Testis (tissue), 2 donors: ENCODE measurements at regions not wholly inside any gene's neighbourhood (a gene's known extent, or its start where the extent isn't known, plus 50 kb on each side); places are given as distances from the start of the nearest gene placed in this dataset.

Source experiments
- DNase-seq: peaks from one replicate; pipeline ENCODE4 v3.0.0-alpha.2; 2019
- H3K27ac ChIP-seq, 2 donors: fragments of 200-600 bp; sonication (generic); one replicate each; pipeline ENCODE4 v1.5.1; 2019
- H3K27me3 ChIP-seq: fragments of 200-600 bp; sonication (generic); one replicate; pipeline ENCODE4 v1.5.1; 2019
- H3K36me3 ChIP-seq: fragments of 200-600 bp; sonication (generic); one replicate; pipeline ENCODE4 v1.5.1; 2017; ENCODE audit warnings: low read depth; ENCODE audit errors: missing control alignments
- H3K4me1 ChIP-seq: fragments of 200-600 bp; sonication (generic); one replicate; pipeline ENCODE4 v1.5.1; 2019
- H3K4me3 ChIP-seq, 2 donors: fragments of 200-600 bp; sonication (generic); one replicate each; pipeline ENCODE4 v1.5.1; 2017 to 2019
- H3K9me3 ChIP-seq: fragments of 200-600 bp; sonication (generic); one replicate; pipeline ENCODE4 v1.5.1; 2017
- CTCF ChIP-seq, 3 experiments: fragments of 450-650 bp in 2 of 3; fragments of 200-600 bp in 1 of 3; sonication (generic) in 1 of 3; IDR thresholded peaks; one replicate each; pipeline ENCODE4 v1.5.1; 2016 to 2019; ENCODE audit warnings: antibody characterized with exemption in 3 of 3, mild to moderate bottlenecking in 2 of 3, moderate library complexity in 1 of 3
- POLR2A ChIP-seq: fragments of 450-650 bp; IDR thresholded peaks from one replicate; pipeline ENCODE4 v1.6.1; 2017; ENCODE audit warnings: antibody characterized with exemption, mild to moderate bottlenecking, moderate library complexity
- WGBS, 2 donors: methylation state at CpG; one replicate each; pipeline ENCODE4 v1.1.5; 2018; 5-methylcytosine and 5-hydroxymethylcytosine counted together
- intact Hi-C: fragments of 100-400 bp; cut with DNase I; formaldehyde crosslinking; loops from one replicate; pipeline ENCODE4 v1.15.1; 2023; ENCODE audit warnings: low total_unique reads

GRCh38 chr12:58463051-58463450, 457.3 kb downstream of the LRIG3 start:
- intact Hi-C loops = no loop called here

GRCh38 chr12:58465418-58465817, 454.9 kb downstream of the LRIG3 start:
- H3K4me3 ChIP-seq = no peak overlapping the region
- intact Hi-C loops = no loop called here
- H3K9me3 ChIP-seq = no peaks in the 10 kb centered on the region
- WGBS, 2 donors = 82 to 91% methylated on average over 2 of the region's 2 CpGs
- no peak overlapping the region for H3K27ac ChIP-seq
- H3K27me3 ChIP-seq = no peaks in the 10 kb centered on the region
- no peak for TF ChIP-seq CTCF (IDR thresholded peaks at IDR 0.05)
- no peak for TF ChIP-seq POLR2A
- no peaks in the 10 kb centered on the region for H3K4me1 ChIP-seq
- no peaks in the 10 kb centered on the region for H3K36me3 ChIP-seq
- DNase-seq = no peak

More at GRCh38 chr12:58463051-58463450, 457.3 kb downstream of the LRIG3 start:
- H3K27me3 ChIP-seq = no peaks in the 10 kb centered on the region
- no peak for DNase-seq
- no peak overlapping the region for H3K27ac ChIP-seq
- H3K4me1 ChIP-seq = no peaks in the 10 kb centered on the region
- no peaks in the 10 kb centered on the region for H3K36me3 ChIP-seq
- no peaks in the 10 kb centered on the region for H3K9me3 ChIP-seq
- TF ChIP-seq CTCF (IDR thresholded peaks at IDR 0.05) (no peak), POLR2A (no peak)
- H3K4me3 ChIP-seq = no peak overlapping the region
- WGBS, 2 donors = 74 to 81% methylated on average over 3 of the region's 3 CpGs

GRCh38 chr12:58470266-58471010, 449.9 kb downstream of the LRIG3 start:
- WGBS, 2 donors = 64 to 67% methylated on average over 1 of the region's 1 CpG
- Histone ChIP-seq H3K27me3 (no peaks in the 10 kb centered on the region), H3K4me1 (no peaks in the 10 kb centered on the region), H3K4me3 (no peak overlapping the region), H3K9me3 (no peaks in the 10 kb centered on the region), H3K36me3 (no peaks in the 10 kb centered on the region), H3K27ac (no peak overlapping the region)
- DNase-seq = no peak
- intact Hi-C loops = no loop called here
- TF ChIP-seq CTCF (IDR thresholded peaks at IDR 0.05) (no peak), POLR2A (no peak)

- Histone ChIP-seq H3K4me1 (no peaks in the 10 kb centered on the region), H3K9me3 (no peaks in the 10 kb centered on the region), H3K27ac (no peak overlapping the region), H3K27me3 (no peaks in the 10 kb centered on the region), H3K4me3 (no peak overlapping the region), H3K36me3 (no peaks in the 10 kb centered on the region)
- TF ChIP-seq CTCF (IDR thresholded peaks at IDR 0.05) (no peak), POLR2A (no peak)
- DNase-seq = no peak
- intact Hi-C loops = no loop called here
These were observed 440.9 kb downstream of the LRIG3 start for GRCh38 chr12:58479401-58479800.

DNA sequence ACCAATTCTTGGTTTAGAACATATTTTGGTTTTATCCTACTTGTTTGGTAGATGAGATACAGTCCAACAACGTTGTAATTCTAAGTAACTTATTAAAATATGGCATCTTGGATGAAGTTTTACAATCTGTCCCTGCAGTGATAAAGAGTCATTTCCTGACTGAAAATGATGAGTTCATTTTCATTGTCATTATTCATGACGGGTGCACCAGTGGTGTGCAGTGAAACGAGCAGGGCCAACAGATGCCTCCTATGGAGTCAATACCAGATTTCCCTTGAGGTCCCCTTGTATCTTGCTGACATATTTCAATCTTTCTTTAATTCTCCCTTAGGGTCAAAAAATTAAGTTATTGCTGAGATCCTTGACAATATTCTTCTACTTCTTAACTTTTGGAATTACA, 438.5 kb downstream of the LRIG3 start:
- Histone ChIP-seq H3K36me3 (no peaks in the 10 kb centered on the region), H3K4me1 (no peaks in the 10 kb centered on the region), H3K4me3 (no peak overlapping the region), H3K27me3 (no peaks in the 10 kb centered on the region), H3K27ac (no peak overlapping the region), H3K9me3 (no peaks in the 10 kb centered on the region)
- TF ChIP-seq POLR2A (no peak), CTCF (IDR thresholded peaks at IDR 0.05) (no peak)
- 54 to 62% methylated on average over 3 of the region's 3 CpGs for WGBS, 2 donors
- no peak for DNase-seq
- intact Hi-C loops = no loop called here
